IMR-90 (cell line): ENCODE measurements at regions not wholly inside any gene's neighbourhood (a gene's known extent, or its start where the extent isn't known, plus 50 kb on each side); places are given as distances from the start of the nearest gene placed in this dataset.

Experiments
- ATAC-seq: fragments of 200-7000 bp; cut with Tn5 transposase; 2 replicates; pipeline ENCODE4 v1.9.1; 2020; ENCODE audit warnings: low read depth, mild to moderate bottlenecking, moderate library complexity
- BruUV-seq: library from RNA; stranded (reverse); fragments of 400-500 nt; replicated peaks from 2 replicates; lab custom pipeline; 2021; lab: Mats Ljungman, UMichigan
- CTCF ChIA-PET: fragments of 300-600 bp; formaldehyde crosslinking; extraction: SDS; loops from one replicate; lab custom pipeline; 2021; ENCODE audit warnings: antibody characterized with exemption; lab: Yijun Ruan, JAX
- POLR2A ChIA-PET: fragments of 300-600 bp; sonication (Branson Sonifier 250); formaldehyde crosslinking; loops from one replicate; lab custom pipeline; 2022; ENCODE audit warnings: antibody characterized with exemption; ENCODE audit not compliant: unreplicated experiment; lab: Charles Lee
- DNase-seq: peaks from one replicate; pipeline ENCODE4 v3.0.0; 2013
- H2AFZ ChIP-seq: replicated peaks from 2 replicates; pipeline ENCODE3; 2013; ENCODE audit warnings: low read length, mild to moderate bottlenecking; ENCODE audit not compliant: poor library complexity
- H2AK5ac ChIP-seq: 2 replicates; pipeline ENCODE4 v1.6.1; 2013; ENCODE audit warnings: low read depth, low read length, inconsistent platforms
- H2AK9ac ChIP-seq: replicated peaks from 2 replicates; pipeline ENCODE3; 2013; ENCODE audit warnings: mild to moderate bottlenecking, low read depth, low read length, moderate library complexity; ENCODE audit not compliant: poor library complexity
- H2BK120ac ChIP-seq: 2 replicates; pipeline ENCODE4 v1.6.1; 2013; ENCODE audit warnings: low read depth, low read length, inconsistent platforms
- H2BK15ac ChIP-seq: 3 replicates; pipeline ENCODE4 v1.6.1; 2013; ENCODE audit warnings: low read depth, low read length, inconsistent platforms
- H2BK20ac ChIP-seq: 2 replicates; pipeline ENCODE4 v1.6.1; 2013; ENCODE audit warnings: low read depth, mild to moderate bottlenecking, inconsistent platforms, low read length, moderate library complexity
- H2BK5ac ChIP-seq: 2 replicates; pipeline ENCODE4 v1.6.1; 2013; ENCODE audit warnings: mild to moderate bottlenecking, low read depth, low read length, inconsistent platforms; ENCODE audit not compliant: poor library complexity, severe bottlenecking
- H3K14ac ChIP-seq: replicated peaks from 2 replicates; pipeline ENCODE4 v1.6.1; 2013; ENCODE audit warnings: low read depth, low read length, inconsistent platforms
- H3K18ac ChIP-seq: 2 replicates; pipeline ENCODE4 v1.6.1; 2013; ENCODE audit warnings: low read depth, low read length, control low read depth
- H3K23ac ChIP-seq: 2 replicates; pipeline ENCODE4 v1.6.1; 2013; ENCODE audit warnings: low read depth, low read length, inconsistent platforms
- H3K27ac ChIP-seq: 2 replicates; pipeline ENCODE4 v1.5.1; 2013; ENCODE audit warnings: mild to moderate bottlenecking, control low read depth, low read length; ENCODE audit not compliant: insufficient read depth
- H3K27me3 ChIP-seq: 2 replicates; pipeline ENCODE4 v1.6.1; 2013; ENCODE audit warnings: low read length; ENCODE audit not compliant: control insufficient read depth, insufficient read depth
- H3K36me3 ChIP-seq: 2 replicates; pipeline ENCODE4 v1.6.1; 2013; ENCODE audit warnings: low read length, mixed read lengths; ENCODE audit not compliant: control insufficient read depth, insufficient read depth
- H3K4ac ChIP-seq: 2 replicates; pipeline ENCODE4 v1.6.1; 2013; ENCODE audit warnings: low read depth, low read length, inconsistent platforms
- H3K4me1 ChIP-seq: 2 replicates; pipeline ENCODE4 v1.6.1; 2013; ENCODE audit warnings: low read length, mixed read lengths; ENCODE audit not compliant: control insufficient read depth, insufficient read depth
- H3K4me2 ChIP-seq: 2 replicates; pipeline ENCODE4 v1.6.1; 2013; ENCODE audit warnings: low read depth, mild to moderate bottlenecking, control low read depth, low read length, moderate library complexity
- H3K4me3 ChIP-seq: 2 replicates; pipeline ENCODE4 v1.5.1; 2013; ENCODE audit warnings: low read depth, mild to moderate bottlenecking, control low read depth, low read length, moderate library complexity; ENCODE audit not compliant: insufficient read depth
- H3K56ac ChIP-seq: 2 replicates; pipeline ENCODE4 v1.6.1; 2013; ENCODE audit warnings: low read length, inconsistent platforms; ENCODE audit not compliant: insufficient read depth; ENCODE audit errors: extremely low read depth
- H3K79me1 ChIP-seq, 2 experiments: 2 replicates each; pipeline ENCODE4 v1.6.1; 2013; ENCODE audit warnings: low read length in 2 of 2, inconsistent platforms in 1 of 2, low read depth in 1 of 2
- H3K9ac ChIP-seq: 2 replicates; pipeline ENCODE4 v1.6.1; 2013; ENCODE audit warnings: low read depth, low read length, control low read depth
- H3K9me1 ChIP-seq: 2 replicates; pipeline ENCODE4 v1.6.1; 2013; ENCODE audit warnings: low read length, inconsistent platforms; ENCODE audit not compliant: insufficient read depth
- H3K9me3 ChIP-seq: 2 replicates; pipeline ENCODE4 v1.6.1; 2013; ENCODE audit warnings: low read length; ENCODE audit not compliant: control insufficient read depth, insufficient read depth
- H4K20me1 ChIP-seq: 2 replicates; pipeline ENCODE4 v1.6.1; 2013; ENCODE audit warnings: low read length, inconsistent platforms; ENCODE audit not compliant: insufficient read depth
- H4K5ac ChIP-seq: 2 replicates; pipeline ENCODE4 v1.6.1; 2013; ENCODE audit warnings: mild to moderate bottlenecking, low read depth, low read length, control low read depth
- H4K8ac ChIP-seq, 2 experiments: 2 replicates each; pipeline ENCODE4 v1.6.1; 2013; ENCODE audit warnings: low read depth in 2 of 2, low read length in 2 of 2, control low read depth in 1 of 2, inconsistent platforms in 1 of 2
- H4K91ac ChIP-seq: 2 replicates; pipeline ENCODE4 v1.6.1; 2013; ENCODE audit warnings: low read depth, low read length, inconsistent platforms; ENCODE audit not compliant: insufficient read depth
- ELK1 ChIP-seq: fragments of 150-350 bp; IDR thresholded peaks from 2 replicates; pipeline ENCODE4 v1.6.1; 2016; ENCODE audit warnings: low read depth, mild to moderate bottlenecking, low read length, moderate library complexity, borderline replicate concordance
- RAD21 ChIP-seq: IDR thresholded peaks from 2 replicates; pipeline ENCODE4 v1.6.1; 2012; ENCODE audit warnings: low read length, improper control_type of control experiment
- WGBS, 2 experiments: methylation state at CpG; one replicate each; pipeline versions ENCODE4 v1.1.5 to v1.1.7; 2013; ENCODE audit warnings: missing lambda C conversion rate in 2 of 2; ENCODE audit not compliant: insufficient read length in 1 of 2; ENCODE audit errors: extremely low coverage in 2 of 2; 5-methylcytosine and 5-hydroxymethylcytosine counted together
- dilution Hi-C: fragments of 300-500 bp; cut with HindIII; formaldehyde crosslinking; loops from one replicate; pipeline ENCODE4 v1.14.3; 2018; ENCODE audit warnings: low sequenced_read_pairs; ENCODE audit not compliant: unreplicated experiment
- in situ Hi-C: fragments of 300-500 bp; cut with MboI; formaldehyde crosslinking; loops from 3 replicates; pipeline ENCODE4 v1.14.3; 2019; ENCODE audit warnings: low sequenced_read_pairs, inconsistent platforms, mixed read lengths
- intact Hi-C: fragments of 100-400 bp; cut with micrococcal nuclease; formaldehyde crosslinking; loops from 2 replicates; pipeline ENCODE4 v1.10.0; 2022

GRCh38 chr16:77077256-77077922 is 113.6 kb upstream of the MON1B start:
- 0% methylated on average over 2 of the region's 8 CpGs; no CpG with 5 or more reads in 1 of the 2 experiments for WGBS, 2 experiments
- in situ Hi-C loops: no loop called here
- Histone ChIP-seq H3K23ac (no peak overlapping the region), H4K5ac (no peak overlapping the region), H2AK9ac (no peak overlapping the region), H3K9ac (no peak overlapping the region), H2BK120ac (no peak overlapping the region), H2BK15ac (no peak overlapping the region), H2AFZ (no peak overlapping the region), H3K36me3 (no peaks in the 10 kb centered on the region), H3K27ac (no peak overlapping the region), H3K4me1 (no peaks in the 10 kb centered on the region), H3K56ac (no peak overlapping the region), H3K14ac (no peak overlapping the region), H4K20me1 (no peaks in the 10 kb centered on the region), H4K91ac (no peak overlapping the region), H2BK20ac (no peak overlapping the region), H2AK5ac (no peak overlapping the region), H3K27me3 (no peaks in the 10 kb centered on the region), H3K4me3 (no peak overlapping the region), H3K9me3 (peaks cover 4% of the 10 kb centered on the region), H2BK5ac (no peak overlapping the region), H3K79me1 (no peaks in the 10 kb centered on the region), H4K8ac (no peak overlapping the region), H3K4ac (no peak overlapping the region), H3K9me1 (no peaks in the 10 kb centered on the region), H3K18ac (no peak overlapping the region), H3K4me2 (no peak overlapping the region)
- POLR2A ChIA-PET: no interaction called here
- ATAC-seq (no peak), DNase-seq (no peak)
- CTCF ChIA-PET: no interaction called here
- TF ChIP-seq RAD21: no peak
- no peak for TF ChIP-seq ELK1
- BruUV-seq: no TSS peak
- intact Hi-C loops: no loop called here
- dilution Hi-C loops: no loop called here
